Muscle of arm (tissue), 1 donor: ENCODE measurements at regions not wholly inside any gene's neighbourhood (a gene's known extent, or its start where the extent isn't known, plus 50 kb on each side); places are given as distances from the start of the nearest gene placed in this dataset.

Experiments used
- DNase-seq: peaks from one replicate; pipeline ENCODE4 v3.0.0-alpha.2; 2013

DNA sequence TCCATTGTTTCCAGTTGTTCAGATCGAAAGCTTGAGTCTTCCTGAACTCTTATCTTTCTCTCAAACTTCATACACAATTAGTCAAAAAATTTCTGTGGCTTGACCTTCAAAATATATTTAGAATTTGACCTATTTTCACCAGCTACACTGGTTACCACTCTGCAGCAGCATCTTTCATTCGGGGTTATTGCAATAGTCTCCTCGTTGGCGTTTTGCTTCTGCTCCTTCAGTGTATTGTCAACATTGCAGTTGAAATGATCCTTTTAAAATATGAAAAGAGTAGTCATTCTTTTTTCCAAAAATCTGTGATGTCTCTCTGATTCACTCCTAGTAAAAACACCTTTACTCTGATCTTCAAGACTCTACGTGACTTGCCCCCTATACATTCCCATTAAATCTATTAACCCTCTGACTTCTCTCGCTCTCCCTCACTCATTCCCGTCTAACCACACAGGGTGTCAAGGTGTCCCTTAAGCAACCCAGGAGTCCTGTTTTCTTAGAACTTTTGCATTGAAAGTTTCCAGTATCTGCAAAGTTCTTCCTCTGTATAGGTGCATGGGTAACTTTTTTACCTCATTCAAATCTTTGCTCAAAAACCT, 480.2 kb upstream of the B3GALT2 start:
- DNase-seq = no peak

DNA sequence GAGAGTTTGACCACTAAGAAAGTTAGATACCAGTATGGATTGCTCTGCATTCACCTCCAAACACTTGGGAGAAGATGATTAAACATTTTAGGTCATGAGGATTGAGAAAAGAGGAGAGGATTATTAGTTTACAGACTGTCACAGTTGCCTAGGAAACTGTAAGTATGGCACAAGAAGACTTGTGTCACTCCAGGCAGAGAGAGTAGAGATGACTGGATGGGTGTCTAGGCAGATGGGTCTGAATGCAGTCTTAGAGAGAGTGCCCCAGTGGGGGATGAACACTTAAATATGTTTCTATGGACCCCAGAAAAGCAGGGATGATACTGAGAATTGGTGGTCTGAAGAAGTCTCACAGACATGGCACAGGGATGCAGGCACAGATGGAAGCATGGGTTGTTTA, 477.6 kb upstream of the B3GALT2 start:
- no peak for DNase-seq

GRCh38 chr1:193662030-193662429, 475.6 kb upstream of the B3GALT2 start:
- no peak for DNase-seq

DNA sequence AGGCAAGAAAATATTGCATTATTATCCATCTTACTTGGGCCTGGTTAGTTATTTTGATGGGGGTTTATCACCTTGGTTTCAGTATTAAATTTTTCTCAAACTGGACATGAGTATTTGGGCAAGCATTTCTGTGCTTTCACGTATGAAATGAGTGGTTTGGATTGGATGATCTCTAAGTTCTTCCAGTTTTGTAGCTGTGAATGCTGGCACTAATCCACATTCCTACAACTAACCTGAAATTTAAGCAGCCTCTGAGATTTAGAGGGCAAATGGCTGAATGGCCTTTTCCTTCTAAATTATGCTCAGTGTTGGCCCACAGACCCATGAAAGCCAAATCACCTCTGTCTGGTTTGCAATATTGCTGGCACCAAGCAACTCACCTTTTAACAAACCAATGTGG, 475.0 kb upstream of the B3GALT2 start:
- no peak for DNase-seq

DNA sequence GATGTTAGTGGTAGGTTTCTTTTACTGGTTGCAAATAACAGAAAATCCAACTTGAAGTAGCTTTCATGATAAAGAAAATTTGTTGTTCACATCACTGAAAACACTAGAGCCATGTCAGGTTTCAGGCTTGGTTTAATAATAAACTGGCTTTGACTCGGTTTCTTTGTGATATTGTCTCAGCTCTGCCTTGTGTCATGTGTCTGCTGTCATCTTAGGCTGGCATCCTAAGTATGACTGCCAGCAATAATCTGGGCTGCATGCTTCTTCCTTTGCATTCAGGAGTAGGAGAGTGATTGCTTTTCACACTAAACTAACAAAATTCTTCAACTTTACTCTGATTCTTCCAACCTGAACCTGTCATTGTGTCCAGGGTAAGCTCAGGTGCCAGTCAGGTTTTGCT, 474.0 kb upstream of the B3GALT2 start:
- DNase-seq = no peak

DNA sequence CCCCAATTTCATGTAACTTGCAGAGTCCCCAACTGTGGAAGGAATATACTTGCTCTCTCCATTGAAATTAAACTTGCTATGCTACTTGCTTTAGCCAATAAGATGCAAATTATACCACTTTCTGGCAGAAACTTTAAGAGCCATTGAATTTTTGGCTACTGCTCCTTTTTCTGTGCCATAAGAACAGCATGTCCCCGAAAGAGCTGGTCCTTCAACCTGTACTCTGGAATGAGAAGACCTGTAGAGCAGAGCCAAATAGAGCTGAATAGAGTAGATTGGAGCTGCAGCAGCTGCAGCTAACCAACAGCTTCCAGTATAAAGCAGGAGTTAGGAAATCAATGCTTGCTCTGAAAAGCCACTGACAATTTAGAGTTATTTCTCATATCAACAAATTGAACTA, 472.3 kb upstream of the B3GALT2 start:
- no peak for DNase-seq

DNA sequence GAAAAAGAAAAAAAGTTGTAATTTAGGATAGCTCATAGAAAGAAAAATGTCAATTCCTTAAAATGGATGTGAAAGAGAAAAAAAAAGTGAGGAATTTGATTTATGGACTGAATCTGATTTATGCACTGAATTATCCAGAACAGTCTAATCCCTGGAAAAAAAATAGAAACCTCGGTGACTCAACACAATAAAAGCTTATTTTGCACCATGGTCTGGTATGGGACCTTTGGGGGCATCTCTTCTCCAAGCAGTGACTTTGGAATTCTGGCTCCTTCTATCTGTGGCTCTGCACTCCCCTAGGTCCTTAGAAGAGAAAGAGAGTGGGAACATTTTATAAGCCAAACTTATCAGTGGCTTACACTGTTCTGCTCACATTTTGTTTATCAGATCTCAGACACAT, 471.7 kb upstream of the B3GALT2 start:
- DNase-seq = no peak

DNA sequence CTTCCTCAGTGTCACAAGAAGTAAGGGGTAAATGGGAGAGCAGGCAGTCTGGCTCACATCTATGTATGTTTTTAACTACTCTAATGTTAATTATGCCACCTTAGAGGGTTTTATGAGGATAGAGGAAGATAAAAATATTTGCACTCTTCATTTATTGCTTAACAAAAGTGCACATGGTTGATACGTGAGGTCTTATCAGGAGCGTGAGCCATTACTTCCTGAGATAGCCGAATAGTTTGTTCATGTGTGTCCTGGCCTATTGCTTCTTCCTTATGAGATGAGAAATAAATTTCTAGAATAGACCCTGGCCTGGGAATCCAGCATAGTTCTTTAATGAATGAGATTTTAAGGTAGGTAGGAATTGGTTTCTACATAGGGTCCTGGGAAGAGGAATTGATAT, 471.1 kb upstream of the B3GALT2 start:
- DNase-seq = no peak

GRCh38 chr1:193656841-193657240, 470.4 kb upstream of the B3GALT2 start:
- DNase-seq = no peak

GRCh38 chr1:193654951-193655735, 468.7 kb upstream of the B3GALT2 start:
- DNase-seq = no peak

GRCh38 chr1:193649587-193649986, 463.2 kb upstream of the B3GALT2 start:
- DNase-seq = no peak

- DNase-seq = no peak
Observed at GRCh38 chr1:193634876-193635275, 448.5 kb upstream of the B3GALT2 start.

- DNase-seq = no peak
Observed at GRCh38 chr1:193634470-193634869, 448.1 kb upstream of the B3GALT2 start.

- no peak for DNase-seq
Observed at GRCh38 chr1:193633991-193634390, 447.6 kb upstream of the B3GALT2 start.

DNA sequence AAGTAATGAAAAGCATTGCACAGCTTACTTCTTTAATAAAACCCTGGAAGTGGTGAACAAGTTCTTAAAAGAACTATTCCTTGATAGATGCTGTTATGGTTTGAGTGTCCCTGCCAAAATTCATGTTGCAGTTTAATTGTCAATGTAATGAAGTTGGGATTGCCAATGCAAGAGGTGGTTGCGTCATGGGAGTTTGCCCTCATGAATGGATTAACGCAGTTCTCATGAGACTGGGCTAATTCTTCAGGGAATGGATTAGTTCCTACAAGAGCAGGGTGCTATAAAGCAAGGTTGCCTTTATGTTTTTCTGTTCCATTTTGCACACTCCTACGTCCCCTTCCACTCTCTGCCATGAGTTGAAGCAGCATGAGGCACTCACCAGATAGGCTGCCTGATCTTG, 446.7 kb upstream of the B3GALT2 start:
- no peak for DNase-seq

GRCh38 chr1:193631306-193631705, 444.9 kb upstream of the B3GALT2 start:
- no peak for DNase-seq

DNA sequence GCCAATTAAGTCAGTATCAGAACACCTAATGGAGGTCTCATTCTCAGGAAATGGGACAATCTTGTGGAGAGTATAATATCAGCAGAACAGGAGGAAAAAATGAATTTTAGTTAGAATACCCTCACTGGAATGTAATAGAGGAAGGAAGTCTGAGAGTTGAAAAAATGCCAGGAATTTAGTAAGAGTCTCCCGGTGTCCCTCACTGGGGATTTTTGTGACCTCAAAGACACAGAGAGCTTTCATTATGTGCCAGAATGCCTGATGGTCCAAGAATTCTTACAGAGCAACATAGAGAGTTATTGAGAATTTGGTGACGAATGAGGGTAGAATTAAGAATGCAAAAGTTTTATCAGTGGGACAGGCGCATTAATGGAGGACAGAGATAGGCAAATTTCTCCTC, 443.5 kb upstream of the B3GALT2 start:
- no peak for DNase-seq

DNA sequence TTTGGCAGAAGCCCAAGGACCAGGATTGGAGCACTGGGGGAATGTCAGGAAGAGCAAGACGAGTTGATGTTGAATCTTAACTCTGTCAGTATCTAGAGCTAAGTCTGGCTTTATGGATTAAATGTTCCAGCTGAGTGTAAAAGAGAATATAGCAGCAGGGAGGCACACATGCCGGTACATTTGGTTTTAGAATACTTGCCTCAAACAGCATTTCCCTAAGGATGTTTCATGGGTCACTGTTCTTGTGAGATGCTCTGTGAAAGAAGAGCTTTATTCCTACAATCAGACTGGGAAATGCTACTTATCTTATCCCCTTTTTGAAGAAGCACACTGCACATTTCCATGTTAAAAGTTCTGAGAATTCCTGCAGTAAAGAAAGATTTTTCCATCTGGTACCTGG, 440.3 kb upstream of the B3GALT2 start:
- DNase-seq = no peak

DNA sequence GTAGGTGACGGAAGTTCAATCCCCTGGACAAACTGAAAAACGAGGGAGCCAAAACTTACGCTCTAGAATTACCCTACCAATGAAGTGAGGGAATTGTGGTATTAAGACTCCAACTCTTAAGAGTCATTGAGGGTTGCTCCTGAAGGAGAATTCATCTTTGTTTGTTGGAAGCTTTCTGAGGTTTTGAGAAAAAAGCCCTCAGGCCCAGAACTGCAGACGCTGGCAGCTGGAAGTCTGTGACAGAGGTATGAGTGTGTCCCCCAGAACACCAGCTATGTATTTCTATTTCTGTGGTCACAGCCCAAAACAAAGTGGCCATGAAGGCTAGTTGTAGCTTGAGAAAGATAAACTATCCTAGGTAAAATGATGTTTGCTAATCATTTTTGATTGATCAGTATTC, 438.8 kb upstream of the B3GALT2 start:
- DNase-seq = no peak

DNA sequence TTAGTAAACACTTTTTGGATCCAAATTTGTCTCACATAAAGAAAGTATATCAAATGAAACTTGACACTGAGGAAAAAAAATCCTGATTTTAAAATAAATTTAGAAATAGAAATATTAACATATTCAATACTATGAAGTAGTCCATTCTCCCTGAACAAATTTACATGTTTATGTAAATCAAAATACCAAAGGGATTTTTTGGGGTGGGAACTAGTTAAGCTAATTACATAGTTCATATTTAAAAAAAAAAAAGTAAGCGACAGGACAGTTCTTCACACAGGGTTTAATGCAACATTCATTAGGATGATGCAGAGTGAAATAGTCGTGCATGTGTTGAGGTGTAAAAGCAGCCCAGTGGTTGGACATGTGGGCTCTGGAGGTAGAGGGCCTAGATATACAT, 433.5 kb upstream of the B3GALT2 start:
- no peak for DNase-seq

DNA sequence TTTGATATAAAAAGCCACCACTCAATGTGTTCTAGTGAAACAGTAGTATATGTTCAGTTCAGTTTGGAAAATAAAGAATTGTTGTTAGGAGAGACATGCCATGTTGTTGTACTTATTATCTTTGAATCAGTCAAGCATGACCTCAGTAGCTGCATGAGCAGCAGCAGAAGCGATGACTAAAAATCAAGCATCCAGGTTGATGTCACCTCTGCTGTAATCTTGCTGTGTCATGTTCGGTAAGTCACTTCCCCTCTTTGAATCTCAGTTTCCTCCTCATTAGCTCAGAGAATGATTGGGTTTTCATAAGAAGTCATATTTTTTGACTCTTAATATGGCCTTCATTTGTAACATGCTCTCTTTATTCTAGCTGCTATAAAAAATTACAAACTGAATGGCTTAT, 428.4 kb upstream of the B3GALT2 start:
- no peak for DNase-seq

- DNase-seq = no peak
Observed at GRCh38 chr1:193614275-193614674, 427.9 kb upstream of the B3GALT2 start.

GRCh38 chr1:193613041-193613440, 426.6 kb upstream of the B3GALT2 start:
- DNase-seq = no peak

DNA sequence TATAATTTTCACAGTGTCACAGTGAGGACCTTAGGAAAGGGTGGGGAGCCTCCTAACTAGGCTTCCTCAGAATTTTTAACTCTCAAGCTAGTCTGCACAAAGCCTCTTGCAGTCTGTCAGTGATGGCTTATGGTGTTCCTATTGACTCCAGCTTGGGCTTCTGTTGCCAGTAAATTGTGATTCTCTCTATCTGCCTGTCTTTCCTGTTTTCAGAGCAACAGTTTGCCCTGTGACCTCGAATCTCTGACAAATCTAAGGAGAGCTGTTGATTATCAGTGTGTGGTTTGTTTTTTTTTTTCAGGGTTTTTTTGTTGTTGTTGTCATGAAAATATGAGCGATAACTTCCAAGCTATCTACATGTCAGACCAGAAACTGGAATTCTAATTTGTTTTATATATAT, 423.2 kb upstream of the B3GALT2 start:
- DNase-seq = no peak
